ENCODE measurements at regions not wholly inside any gene's neighbourhood (a gene's known extent, or its start where the extent isn't known, plus 50 kb on each side); places are given as distances from the start of the nearest gene placed in this dataset.
A peak's percentile ranks its signal among the peaks of the same experiment; 100 is the strongest.

DNA sequence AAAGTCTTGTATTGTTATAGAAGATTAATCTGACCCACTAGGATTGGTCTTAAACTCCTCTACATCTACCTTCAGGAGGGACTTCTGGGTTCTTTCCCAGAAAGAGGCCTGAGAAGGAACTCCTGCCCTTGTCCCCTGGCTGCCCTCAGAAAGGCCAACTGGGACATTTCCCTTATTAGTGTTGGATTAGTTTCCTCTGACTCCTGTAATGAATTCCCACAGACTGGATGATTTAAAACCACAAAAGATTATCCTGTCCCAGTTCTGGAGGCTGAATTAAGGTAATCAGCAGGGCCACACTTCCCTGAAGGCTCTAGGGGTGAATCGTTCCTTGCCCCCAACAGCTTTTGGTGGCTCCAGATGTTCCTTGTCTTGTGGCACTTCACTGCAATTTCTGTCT lies 102.8 kb upstream of the NMNAT3 start:
- no peaks in the 10 kb centered on the region for H3K27me3 Mint-ChIP-seq (ENCODE audit: low read depth)
- peaks cover 31% of the 10 kb centered on the region for H3K4me1 Mint-ChIP-seq (ENCODE audit: low read depth)
- DNase-seq (ENCODE audit: low spot score), result no peak
- H3K9me3 Mint-ChIP-seq (ENCODE audit: low read depth), result no peaks in the 10 kb centered on the region
- TF ChIP-seq, protein P1, sequence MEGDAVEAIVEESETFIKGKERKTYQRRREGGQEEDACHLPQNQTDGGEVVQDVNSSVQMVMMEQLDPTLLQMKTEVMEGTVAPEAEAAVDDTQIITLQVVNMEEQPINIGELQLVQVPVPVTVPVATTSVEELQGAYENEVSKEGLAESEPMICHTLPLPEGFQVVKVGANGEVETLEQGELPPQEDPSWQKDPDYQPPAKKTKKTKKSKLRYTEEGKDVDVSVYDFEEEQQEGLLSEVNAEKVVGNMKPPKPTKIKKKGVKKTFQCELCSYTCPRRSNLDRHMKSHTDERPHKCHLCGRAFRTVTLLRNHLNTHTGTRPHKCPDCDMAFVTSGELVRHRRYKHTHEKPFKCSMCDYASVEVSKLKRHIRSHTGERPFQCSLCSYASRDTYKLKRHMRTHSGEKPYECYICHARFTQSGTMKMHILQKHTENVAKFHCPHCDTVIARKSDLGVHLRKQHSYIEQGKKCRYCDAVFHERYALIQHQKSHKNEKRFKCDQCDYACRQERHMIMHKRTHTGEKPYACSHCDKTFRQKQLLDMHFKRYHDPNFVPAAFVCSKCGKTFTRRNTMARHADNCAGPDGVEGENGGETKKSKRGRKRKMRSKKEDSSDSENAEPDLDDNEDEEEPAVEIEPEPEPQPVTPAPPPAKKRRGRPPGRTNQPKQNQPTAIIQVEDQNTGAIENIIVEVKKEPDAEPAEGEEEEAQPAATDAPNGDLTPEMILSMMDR (IDR thresholded peaks at IDR 0.05), result no peak
- H3K4me3 Mint-ChIP-seq (ENCODE audit: unreplicated experiment), result no peak overlapping the region
- peak overlapping the region; percentile 28 for H3K27ac Mint-ChIP-seq (ENCODE audit: unreplicated experiment)
- H3K36me3 Mint-ChIP-seq (ENCODE audit: low read depth), result no peaks in the 10 kb centered on the region

DNA sequence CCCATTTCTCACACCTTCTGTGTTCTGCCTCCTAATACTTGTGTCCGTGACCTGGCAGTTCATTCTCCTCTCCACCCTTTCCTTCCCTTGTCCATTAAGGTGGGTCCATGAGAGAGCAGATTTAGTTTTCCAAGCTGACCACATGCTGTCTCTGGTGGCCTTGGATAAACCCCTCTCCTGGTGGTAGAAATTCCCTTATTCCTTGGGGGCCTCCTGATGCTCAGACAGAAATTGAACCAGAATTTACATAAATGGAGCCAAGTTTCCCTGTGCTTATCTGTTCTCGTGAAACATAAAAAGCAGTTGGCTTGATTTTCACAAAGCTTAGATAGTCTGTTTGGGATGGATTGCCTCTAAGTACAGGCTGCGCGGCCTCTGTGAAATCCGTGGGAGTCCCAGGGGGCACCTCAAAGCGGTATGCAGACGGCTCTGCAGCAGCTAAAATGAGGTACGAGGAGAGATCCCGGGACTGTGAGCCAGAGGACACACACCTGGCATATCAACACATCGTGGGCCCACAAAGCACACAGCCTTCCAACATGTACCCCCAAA lies 101.0 kb upstream of the NMNAT3 start:
- Mint-ChIP-seq H3K4me3 (ENCODE audit: unreplicated experiment) (no peak overlapping the region), H3K9me3 (ENCODE audit: low read depth) (no peaks in the 10 kb centered on the region), H3K36me3 (ENCODE audit: low read depth) (no peaks in the 10 kb centered on the region), H3K4me1 (ENCODE audit: low read depth) (peaks cover 50% of the 10 kb centered on the region), H3K27me3 (ENCODE audit: low read depth) (no peaks in the 10 kb centered on the region), H3K27ac (ENCODE audit: unreplicated experiment) (no peak overlapping the region)
- DNase-seq (ENCODE audit: low spot score), result no peak
- TF ChIP-seq, protein P1 (IDR thresholded peaks at IDR 0.05), result no peak

DNA sequence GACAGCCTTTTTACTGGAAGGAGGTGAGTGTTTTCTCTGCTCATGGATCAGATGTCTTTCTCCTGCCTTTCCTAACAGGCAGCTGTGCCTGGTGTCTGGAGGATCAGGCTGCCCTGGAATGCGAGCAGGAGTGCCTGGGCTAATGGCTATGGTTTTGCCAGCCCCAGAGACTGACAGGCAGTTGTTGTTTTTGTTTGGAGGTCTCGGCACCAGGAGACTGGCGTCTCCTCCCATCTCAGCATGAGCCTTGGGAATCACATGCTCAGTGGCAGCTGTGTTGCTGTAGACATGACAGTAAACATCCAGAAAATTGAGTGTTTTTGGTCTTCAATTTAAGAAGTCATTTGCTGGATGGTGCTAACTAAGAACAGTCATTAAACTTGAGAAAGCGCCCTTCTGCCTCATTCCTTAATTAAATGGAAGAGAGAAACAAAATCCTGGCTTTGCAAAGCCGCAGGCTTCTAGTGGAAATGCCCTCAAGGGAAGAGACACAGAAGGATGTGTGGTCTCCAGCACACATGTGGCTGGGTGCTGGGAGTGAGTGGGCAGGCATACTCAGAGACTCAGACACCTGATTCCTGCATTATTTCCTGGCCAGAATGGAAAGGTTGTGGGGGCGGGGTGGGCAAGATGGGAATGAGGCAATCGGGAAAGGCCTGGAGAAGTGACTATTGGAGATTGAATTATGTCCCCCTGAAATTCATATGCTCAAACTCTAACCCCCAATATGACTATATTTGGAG lies 97.0 kb upstream of the NMNAT3 start:
- Mint-ChIP-seq H3K4me1 (ENCODE audit: low read depth) (peaks cover 71% of the 10 kb centered on the region), H3K9me3 (ENCODE audit: low read depth) (no peaks in the 10 kb centered on the region), H3K36me3 (ENCODE audit: low read depth) (no peaks in the 10 kb centered on the region), H3K27ac (ENCODE audit: unreplicated experiment) (peak overlapping the region; percentile 86), H3K27me3 (ENCODE audit: low read depth) (no peaks in the 10 kb centered on the region), H3K4me3 (ENCODE audit: unreplicated experiment) (peak overlapping the region; percentile 21)
- no peak for DNase-seq (ENCODE audit: low spot score)
- TF ChIP-seq, protein P1 (IDR thresholded peaks at IDR 0.05), result no peak

DNA sequence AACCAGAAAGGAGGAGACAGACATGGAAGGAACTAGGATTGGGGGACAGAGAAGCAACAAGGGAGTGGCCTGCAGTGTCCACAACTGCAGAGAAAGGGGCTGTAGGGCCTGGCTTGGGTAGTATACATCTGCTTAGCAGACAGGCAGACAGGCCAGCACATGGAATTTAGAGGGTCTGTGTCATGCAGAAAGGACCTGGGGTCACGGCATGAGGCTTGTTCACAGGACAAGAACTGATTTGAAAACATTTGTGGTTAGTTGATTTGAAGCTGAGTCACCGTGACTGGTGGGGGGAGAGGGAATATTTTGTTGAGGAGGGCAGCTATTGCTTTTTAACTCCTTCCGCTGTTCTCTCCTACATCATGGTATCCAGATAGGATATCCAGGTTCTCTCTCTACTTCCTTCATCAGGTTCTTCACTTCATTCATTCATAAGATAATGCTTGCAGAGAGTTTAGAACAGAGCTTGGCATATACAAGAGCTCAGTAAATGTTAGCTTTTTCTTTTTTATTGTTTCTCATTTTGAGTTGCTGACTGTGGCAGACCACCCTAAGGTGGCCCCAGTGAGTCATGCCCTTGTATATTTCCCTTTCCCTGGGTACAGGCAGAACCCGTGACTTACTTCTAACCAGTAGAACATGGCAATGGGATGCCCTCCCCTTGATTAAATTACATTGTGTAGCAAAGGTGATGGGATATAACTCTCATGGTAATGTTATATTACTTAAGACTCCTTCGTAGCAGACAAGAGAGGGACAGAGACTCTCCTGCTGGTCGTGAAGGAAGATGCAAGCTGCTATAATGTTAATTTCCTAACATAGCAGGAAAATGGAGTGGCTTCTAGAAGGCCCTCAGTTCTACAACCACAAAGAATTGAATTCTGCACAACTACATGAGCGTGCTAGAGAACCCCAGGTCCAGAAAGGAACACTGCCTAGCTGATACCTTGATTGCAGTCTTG lies 95.0 kb upstream of the NMNAT3 start:
- Mint-ChIP-seq H3K4me1 (ENCODE audit: low read depth) (peaks cover 65% of the 10 kb centered on the region), H3K9me3 (ENCODE audit: low read depth) (no peaks in the 10 kb centered on the region), H3K27me3 (ENCODE audit: low read depth) (no peaks in the 10 kb centered on the region), H3K36me3 (ENCODE audit: low read depth) (no peaks in the 10 kb centered on the region), H3K4me3 (ENCODE audit: unreplicated experiment) (no peak overlapping the region), H3K27ac (ENCODE audit: unreplicated experiment) (peak overlapping the region; percentile 86)
- TF ChIP-seq, protein P1 (IDR thresholded peaks at IDR 0.05), result peak; percentile 60
- no peak for DNase-seq (ENCODE audit: low spot score)

DNA sequence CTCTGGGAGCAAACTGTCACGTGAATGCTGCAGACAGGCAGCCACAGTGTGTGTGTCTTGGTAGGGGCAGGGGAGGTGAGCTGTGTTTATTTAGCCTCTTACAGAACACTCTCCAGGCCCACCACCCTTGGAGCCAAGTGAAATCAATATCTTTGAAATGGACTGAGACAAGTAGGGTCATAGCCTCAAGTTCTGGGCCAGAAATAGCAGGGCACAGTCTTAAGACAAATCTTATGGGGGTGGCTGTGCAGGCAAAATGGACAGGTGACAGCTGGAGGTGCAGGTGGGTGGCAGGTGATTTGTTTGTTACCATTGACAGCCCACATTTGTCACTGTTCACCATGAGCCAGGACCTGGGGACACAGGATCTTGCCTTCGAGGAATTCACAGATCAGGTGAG lies 93.6 kb upstream of the NMNAT3 start:
- Mint-ChIP-seq H3K9me3 (ENCODE audit: low read depth) (no peaks in the 10 kb centered on the region), H3K27me3 (ENCODE audit: low read depth) (no peaks in the 10 kb centered on the region), H3K36me3 (ENCODE audit: low read depth) (no peaks in the 10 kb centered on the region), H3K27ac (ENCODE audit: unreplicated experiment) (peak overlapping the region; percentile 53), H3K4me3 (ENCODE audit: unreplicated experiment) (no peak overlapping the region), H3K4me1 (ENCODE audit: low read depth) (peaks cover 65% of the 10 kb centered on the region)
- DNase-seq (ENCODE audit: low spot score), result no peak
- TF ChIP-seq, protein P1 (IDR thresholded peaks at IDR 0.05), result no peak
